GM06990 (cell line): ENCODE measurements at regions not wholly inside any gene's neighbourhood (a gene's known extent, or its start where the extent isn't known, plus 50 kb on each side); places are given as distances from the start of the nearest gene placed in this dataset.

Experiments
- DNase-seq: peaks from one replicate; pipeline ENCODE4 v3.0.0-alpha.2; 2011; ENCODE audit not compliant: insufficient read length; ENCODE audit errors: extremely low read depth
- H3K27me3 ChIP-seq: replicated peaks from 2 replicates; pipeline ENCODE4 v1.6.0; 2011; ENCODE audit warnings: low read length; ENCODE audit not compliant: control insufficient read depth, insufficient read depth
- H3K36me3 ChIP-seq: 2 replicates; pipeline ENCODE4 v1.5.1; 2011; ENCODE audit warnings: low read length; ENCODE audit not compliant: control insufficient read depth, insufficient read depth
- H3K4me3 ChIP-seq: replicated peaks from 2 replicates; pipeline ENCODE4 v1.5.1; 2011; ENCODE audit warnings: low read depth, mild to moderate bottlenecking, control low read depth, low read length
- CTCF ChIP-seq: IDR thresholded peaks from 2 replicates; pipeline ENCODE4 v1.5.1; 2011; ENCODE audit warnings: low read length, control low read depth, mild to moderate bottlenecking, inconsistent platforms; ENCODE audit not compliant: insufficient read depth, poor library complexity, severe bottlenecking

DNA sequence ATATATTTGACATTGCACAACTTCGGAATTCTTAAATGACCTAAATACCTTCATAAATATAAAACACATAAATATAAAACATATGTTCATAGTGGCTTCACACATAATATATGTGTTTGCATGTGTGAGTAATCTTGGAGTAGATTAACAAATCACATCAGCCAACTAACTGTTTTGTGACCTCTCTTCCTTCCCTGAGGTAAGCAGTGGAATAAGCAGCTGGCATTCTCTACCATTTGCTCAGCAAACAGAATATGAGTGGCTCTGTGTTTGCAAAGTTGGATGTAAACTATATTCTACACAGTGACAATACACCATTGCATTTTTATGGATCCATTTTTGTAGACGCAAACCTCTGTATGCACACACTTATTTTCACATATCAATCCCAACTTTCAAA lies 189.9 kb downstream of the ACER2 start:
- Histone ChIP-seq H3K27me3 (no peaks in the 10 kb centered on the region; the same call in 1 of the 2 replicates), H3K36me3 (no peaks in the 10 kb centered on the region), H3K4me3 (no peak overlapping the region)
- no peak for DNase-seq
- TF ChIP-seq CTCF, result no peak

- no peaks in the 10 kb centered on the region for H3K36me3 ChIP-seq
- no peak for TF ChIP-seq CTCF
- H3K4me3 ChIP-seq, result no peak overlapping the region
- DNase-seq, result no peak
- H3K27me3 ChIP-seq, result no peaks in the 10 kb centered on the region; the same call in 1 of the 2 replicates
Measured at GRCh38 chr9:19597176-19597575, 188.4 kb downstream of the ACER2 start.

DNA sequence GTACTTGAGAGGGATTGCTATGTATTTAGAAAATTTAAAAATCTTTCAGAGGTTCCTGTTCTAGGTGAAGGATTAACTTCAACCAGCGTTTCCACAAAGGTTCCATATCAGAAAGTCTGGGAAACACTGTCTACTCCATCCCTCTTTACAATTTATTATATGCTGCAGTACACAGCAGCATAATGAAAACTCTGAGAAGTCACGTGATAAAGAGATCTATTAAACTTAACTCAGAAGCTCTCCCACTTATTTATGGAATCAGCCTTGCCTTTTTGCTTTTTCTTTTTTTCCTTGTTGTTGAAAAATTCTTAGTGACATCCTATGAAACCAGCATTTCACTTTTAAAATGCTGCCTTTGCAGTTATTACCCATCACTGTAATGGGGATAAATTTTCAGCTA lies 186.2 kb downstream of the ACER2 start:
- Histone ChIP-seq H3K27me3 (no peaks in the 10 kb centered on the region; the same call in 1 of the 2 replicates), H3K4me3 (no peak overlapping the region), H3K36me3 (no peaks in the 10 kb centered on the region)
- no peak for DNase-seq
- no peak for TF ChIP-seq CTCF

DNA sequence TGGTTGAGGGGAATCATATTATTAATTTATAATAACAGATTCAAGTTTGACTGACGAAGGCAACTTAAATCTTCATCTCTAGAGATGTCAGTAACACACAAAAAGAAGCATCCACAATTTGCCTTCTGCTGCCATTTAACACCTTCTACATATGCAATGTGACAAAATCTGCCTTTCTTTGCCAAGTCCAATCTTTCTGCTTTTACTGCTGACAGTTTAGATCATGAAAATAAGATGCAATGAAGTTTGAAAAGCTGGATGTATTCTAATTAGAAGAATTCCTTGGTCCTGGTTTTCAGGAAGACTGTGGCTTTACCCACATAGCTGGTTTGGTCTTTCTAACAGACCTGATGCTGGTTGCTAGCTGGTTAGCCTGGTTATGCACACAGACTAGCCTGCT lies 178.9 kb downstream of the ACER2 start:
- no peak for DNase-seq
- no peak for TF ChIP-seq CTCF
- no peak overlapping the region for H3K4me3 ChIP-seq
- H3K27me3 ChIP-seq, result no peaks in the 10 kb centered on the region
- no peaks in the 10 kb centered on the region for H3K36me3 ChIP-seq

DNA sequence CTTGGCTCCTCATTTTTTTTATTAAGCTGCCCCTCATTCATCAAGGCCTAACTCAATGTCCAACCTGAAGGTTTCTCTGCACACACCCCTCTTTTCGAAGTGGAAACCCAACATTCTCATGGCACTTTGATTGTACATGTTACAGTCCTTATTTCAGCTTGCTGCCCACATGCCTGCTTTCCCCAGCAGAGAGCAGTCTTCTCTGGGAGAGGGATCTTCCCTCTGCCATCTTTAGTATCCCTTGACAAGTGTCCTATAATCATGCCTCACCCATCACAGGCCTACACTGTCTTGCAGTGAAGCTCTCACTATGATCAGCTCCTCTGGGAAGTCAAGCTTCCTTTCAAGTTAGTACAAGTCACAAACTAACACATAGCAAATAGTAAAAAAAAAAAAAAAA lies 175.1 kb downstream of the ACER2 start:
- H3K36me3 ChIP-seq, result no peaks in the 10 kb centered on the region
- TF ChIP-seq CTCF, result no peak

GRCh38 chr9:19577411-19577810 lies 168.6 kb downstream of the ACER2 start:
- H3K4me3 ChIP-seq, result no peak overlapping the region
- H3K27me3 ChIP-seq, result no peaks in the 10 kb centered on the region; the same call in 1 of the 2 replicates
- DNase-seq, result no peak
- TF ChIP-seq CTCF, result no peak
- H3K36me3 ChIP-seq, result no peaks in the 10 kb centered on the region

More for the DNA sequence above, 175.1 kb downstream of the ACER2 start:
- DNase-seq, result no peak
- no peak overlapping the region for H3K4me3 ChIP-seq
- H3K27me3 ChIP-seq, result no peaks in the 10 kb centered on the region; the same call in 1 of the 2 replicates
